K562 (cell line): ENCODE measurements at regions not wholly inside any gene's neighbourhood (a gene's known extent, or its start where the extent isn't known, plus 50 kb on each side); places are given as distances from the start of the nearest gene placed in this dataset.

Source experiments
- C11orf30 ChIP-seq: fragments of 450-650 bp; IDR thresholded peaks from 2 replicates; pipeline ENCODE4 v1.6.1; 2016; ENCODE audit warnings: low read depth, mild to moderate bottlenecking
- DPF2 ChIP-seq: fragments of 450-650 bp; IDR thresholded peaks from 2 replicates; pipeline ENCODE4 v1.6.1; 2016
- EP300 ChIP-seq: IDR thresholded peaks from 2 replicates; pipeline ENCODE4 v1.6.1; 2012; ENCODE audit warnings: low read length, improper control_type of control experiment
- FOS ChIP-seq: IDR thresholded peaks from 3 replicates; pipeline ENCODE4 v1.6.1; 2011; ENCODE audit not compliant: insufficient read length; ENCODE audit errors: extremely low read depth
- FOSL1 ChIP-seq: fragments of 200-800 bp; sonication (Bioruptor generic); conservative IDR thresholded peaks from 2 replicates; pipeline ENCODE4 v1.6.1; 2016; ENCODE audit warnings: missing genetic modification characterization, missing compliant biosample characterization
- HDAC1 ChIP-seq, 2 experiments: fragments of 450-650 bp; IDR thresholded peaks; 2 replicates each; pipeline ENCODE4 v1.6.1; 2016 to 2017; ENCODE audit warnings: inconsistent platforms in 1 of 2, mild to moderate bottlenecking in 1 of 2, moderate library complexity in 1 of 2
- JUN ChIP-seq, 2 experiments: sonication (generic) in 1 of 2; formaldehyde crosslinking in 1 of 2; IDR thresholded peaks; 2 replicates each; pipeline versions ENCODE4 v1.6.1 to v1.8.0; 2012 to 2022; ENCODE audit warnings: borderline replicate concordance in 2 of 2, mild to moderate bottlenecking in 2 of 2, improper control_type of control experiment in 1 of 2, low read depth in 1 of 2, low read length in 1 of 2, missing genetic modification reagents in 1 of 2
- JUNB ChIP-seq: fragments of 450-650 bp; formaldehyde crosslinking; conservative IDR thresholded peaks from 2 replicates; pipeline ENCODE4 v1.4.0; 2020; ENCODE audit warnings: mild to moderate bottlenecking
- JUND ChIP-seq, 2 experiments: IDR thresholded peaks; 2 replicates in 1 of 2; 3 replicates in 1 of 2; pipeline ENCODE4 v1.6.1; 2011; ENCODE audit warnings: borderline replicate concordance in 2 of 2, low read depth in 2 of 2, low read length in 2 of 2, improper control_type of control experiment in 1 of 2, missing biosample characterization in 1 of 2, missing genetic modification characterization in 1 of 2, missing genetic modification reagents in 1 of 2
- MAFF ChIP-seq: IDR thresholded peaks from 2 replicates; pipeline ENCODE4 v1.6.1; 2012; ENCODE audit warnings: low read length, improper control_type of control experiment
- MAFG ChIP-seq: fragments of 450-650 bp; conservative IDR thresholded peaks from 2 replicates; pipeline ENCODE4 v1.6.1; 2016; ENCODE audit warnings: missing genetic modification characterization, missing compliant biosample characterization
- MAFK ChIP-seq: IDR thresholded peaks from 2 replicates; pipeline ENCODE4 v1.6.1; 2011; ENCODE audit warnings: low read length, improper control_type of control experiment
- MEF2D ChIP-seq: conservative IDR thresholded peaks from 2 replicates; pipeline ENCODE4 v1.6.1; 2016; ENCODE audit warnings: low read depth, missing genetic modification characterization, missing compliant biosample characterization
- NCOA2 ChIP-seq, 2 experiments: fragments of 450-650 bp; IDR thresholded peaks; 2 replicates each; pipeline ENCODE4 v1.6.1; 2018; ENCODE audit warnings: mild to moderate bottlenecking in 2 of 2, moderate library complexity in 1 of 2; ENCODE audit not compliant: partially characterized antibody in 2 of 2
- NFE2 ChIP-seq: IDR thresholded peaks from 2 replicates; pipeline ENCODE4 v1.6.1; 2014; ENCODE audit warnings: antibody characterized with exemption, low read depth
- NFE2L1 ChIP-seq: fragments of 450-650 bp; IDR thresholded peaks from 2 replicates; pipeline ENCODE4 v1.6.1; 2016; ENCODE audit warnings: missing genetic modification characterization, low read depth, mild to moderate bottlenecking, missing compliant biosample characterization, moderate library complexity, borderline replicate concordance
- PURB ChIP-seq: sonication (generic); formaldehyde crosslinking; IDR thresholded peaks from 2 replicates; pipeline ENCODE4 v1.9.0; 2021; ENCODE audit warnings: low read depth, mild to moderate bottlenecking, missing genetic modification reagents
- SMARCA4 ChIP-seq: fragments of 450-650 bp; IDR thresholded peaks from 2 replicates; pipeline ENCODE4 v1.6.1; 2016
- SMARCC2 ChIP-seq: fragments of 450-650 bp; IDR thresholded peaks from 2 replicates; pipeline ENCODE4 v1.6.1; 2017; ENCODE audit warnings: antibody characterized with exemption, moderate library complexity, mild to moderate bottlenecking, low read depth
- SMARCE1 ChIP-seq: fragments of 450-650 bp; IDR thresholded peaks from 2 replicates; pipeline ENCODE4 v1.7.1; 2016; ENCODE audit warnings: mild to moderate bottlenecking
- SRSF9 ChIP-seq: fragments of 200-400 bp; formaldehyde crosslinking; IDR thresholded peaks from 2 replicates; pipeline ENCODE4 v1.6.1; 2017; ENCODE audit warnings: low read depth, low read length, borderline replicate concordance
- ZC3H11A ChIP-seq: IDR thresholded peaks from 2 replicates; pipeline ENCODE4 v1.6.1; 2012; ENCODE audit warnings: low read depth, low read length, improper control_type of control experiment
- TF ChIP-seq, protein P1 (sequence below), 2 experiments: fragments of 450-650 bp; IDR thresholded peaks; 2 replicates each; pipeline ENCODE4 v1.6.1; 2016
- TF ChIP-seq, protein P2 (sequence below): IDR thresholded peaks from 2 replicates; pipeline ENCODE4 v1.6.1; 2014; ENCODE audit warnings: antibody characterized with exemption
- TF ChIP-seq, protein P3 (sequence below): sonication (generic); formaldehyde crosslinking; IDR thresholded peaks from 2 replicates; pipeline ENCODE4 v1.9.0; 2022; ENCODE audit warnings: mild to moderate bottlenecking, missing genetic modification reagents
- TF ChIP-seq, protein P4 (sequence below): fragments of 450-650 bp; IDR thresholded peaks from 2 replicates; pipeline ENCODE4 v1.6.1; 2014; ENCODE audit warnings: low read depth, mild to moderate bottlenecking, moderate library complexity, borderline replicate concordance

DNA sequence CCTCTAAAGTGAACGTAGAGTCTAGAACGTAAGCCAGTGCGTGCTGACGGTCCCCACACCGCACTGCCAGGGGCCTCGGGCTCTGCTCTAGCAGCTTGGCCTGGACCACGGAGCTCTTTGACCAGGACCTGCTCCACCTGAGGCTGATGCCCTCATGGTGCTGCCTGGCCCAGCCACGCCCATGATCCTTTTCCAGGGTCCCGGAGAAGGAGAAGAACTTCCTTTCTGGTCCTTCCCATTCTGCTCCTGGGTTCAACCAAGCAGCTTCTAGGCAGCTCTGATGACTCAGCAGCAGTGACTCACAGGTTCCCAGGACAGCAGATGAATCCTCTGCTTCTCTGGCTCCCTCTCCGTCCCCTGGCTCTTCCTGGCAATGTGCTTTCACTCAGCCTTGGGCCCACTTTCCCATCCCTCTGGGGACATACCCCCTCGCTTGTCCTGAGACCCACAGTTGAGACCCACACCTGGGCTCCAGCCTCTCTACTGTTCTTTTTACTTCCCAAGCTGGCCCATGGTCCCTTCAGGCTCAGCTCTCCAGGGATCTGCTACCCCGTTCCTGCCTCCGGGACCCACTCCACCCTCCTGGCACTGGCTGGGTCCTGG lies 246.3 kb upstream of the RAB4A start (continued):
- TF ChIP-seq, protein P1, sequence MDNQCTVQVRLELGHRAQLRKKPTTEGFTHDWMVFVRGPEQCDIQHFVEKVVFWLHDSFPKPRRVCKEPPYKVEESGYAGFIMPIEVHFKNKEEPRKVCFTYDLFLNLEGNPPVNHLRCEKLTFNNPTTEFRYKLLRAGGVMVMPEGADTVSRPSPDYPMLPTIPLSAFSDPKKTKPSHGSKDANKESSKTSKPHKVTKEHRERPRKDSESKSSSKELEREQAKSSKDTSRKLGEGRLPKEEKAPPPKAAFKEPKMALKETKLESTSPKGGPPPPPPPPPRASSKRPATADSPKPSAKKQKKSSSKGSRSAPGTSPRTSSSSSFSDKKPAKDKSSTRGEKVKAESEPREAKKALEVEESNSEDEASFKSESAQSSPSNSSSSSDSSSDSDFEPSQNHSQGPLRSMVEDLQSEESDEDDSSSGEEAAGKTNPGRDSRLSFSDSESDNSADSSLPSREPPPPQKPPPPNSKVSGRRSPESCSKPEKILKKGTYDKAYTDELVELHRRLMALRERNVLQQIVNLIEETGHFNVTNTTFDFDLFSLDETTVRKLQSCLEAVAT (IDR thresholded peaks at IDR 0.05), result peak in 1 of 2 experiments; percentile 49; a peak in 1 of 4 replicates
- TF ChIP-seq MEF2D (no peak), DPF2 (peak; percentile 83), PURB (CRISPR knock-in tag) (no peak), EP300 (0 out of 2 replicates have a peak, but pooled peaks have one; percentile 21), NFE2L1 (tag) (peak; percentile 15; the same call in 1 of the 2 replicates), JUNB (peak; percentile 85), C11orf30 (peak; percentile 96), NCOA2 (IDR thresholded peaks at IDR 0.05; ENCODE audit: partially characterized antibody in 2 of 2) (no peak), SMARCE1 (peak; percentile 78), JUND (IDR thresholded peaks at IDR 0.05; ENCODE audit: borderline replicate concordance, low read depth, low read length) (peak; percentile 95), JUND (tag; IDR thresholded peaks at IDR 0.05; ENCODE audit: borderline replicate concordance, low read depth, low read length) (peak; percentile 96), SMARCC2 (0 out of 2 replicates have a peak, but pooled peaks have one; percentile 53), HDAC1 (IDR thresholded peaks at IDR 0.05) (peak in 1 of 2 experiments; percentile 33; a peak in 1 of 4 replicates), SMARCA4 (peak; percentile 80), NFE2 (peak; percentile 93), ZC3H11A (no peak), MAFF (peak; percentile 86), MAFK (peak; percentile 88), SRSF9 (no peak), FOS (peak; percentile 56), FOSL1 (tag) (peak; percentile 98), MAFG (tag) (peak; percentile 95), JUN (IDR thresholded peaks at IDR 0.05; ENCODE audit: borderline replicate concordance, low read depth, low read length) (peak; percentile 88), JUN (CRISPR knock-in tag; IDR thresholded peaks at IDR 0.05; ENCODE audit: borderline replicate concordance) (no peak)
- TF ChIP-seq, protein P2, sequence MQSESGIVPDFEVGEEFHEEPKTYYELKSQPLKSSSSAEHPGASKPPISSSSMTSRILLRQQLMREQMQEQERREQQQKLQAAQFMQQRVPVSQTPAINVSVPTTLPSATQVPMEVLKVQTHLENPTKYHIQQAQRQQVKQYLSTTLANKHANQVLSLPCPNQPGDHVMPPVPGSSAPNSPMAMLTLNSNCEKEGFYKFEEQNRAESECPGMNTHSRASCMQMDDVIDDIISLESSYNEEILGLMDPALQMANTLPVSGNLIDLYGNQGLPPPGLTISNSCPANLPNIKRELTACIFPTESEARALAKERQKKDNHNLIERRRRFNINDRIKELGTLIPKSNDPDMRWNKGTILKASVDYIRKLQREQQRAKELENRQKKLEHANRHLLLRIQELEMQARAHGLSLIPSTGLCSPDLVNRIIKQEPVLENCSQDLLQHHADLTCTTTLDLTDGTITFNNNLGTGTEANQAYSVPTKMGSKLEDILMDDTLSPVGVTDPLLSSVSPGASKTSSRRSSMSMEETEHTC, result no peak
- TF ChIP-seq, protein P3, sequence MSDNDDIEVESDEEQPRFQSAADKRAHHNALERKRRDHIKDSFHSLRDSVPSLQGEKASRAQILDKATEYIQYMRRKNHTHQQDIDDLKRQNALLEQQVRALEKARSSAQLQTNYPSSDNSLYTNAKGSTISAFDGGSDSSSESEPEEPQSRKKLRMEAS (CRISPR knock-in tag), result peak; percentile 22; the same call in 1 of the 2 replicates
- TF ChIP-seq, protein P4, sequence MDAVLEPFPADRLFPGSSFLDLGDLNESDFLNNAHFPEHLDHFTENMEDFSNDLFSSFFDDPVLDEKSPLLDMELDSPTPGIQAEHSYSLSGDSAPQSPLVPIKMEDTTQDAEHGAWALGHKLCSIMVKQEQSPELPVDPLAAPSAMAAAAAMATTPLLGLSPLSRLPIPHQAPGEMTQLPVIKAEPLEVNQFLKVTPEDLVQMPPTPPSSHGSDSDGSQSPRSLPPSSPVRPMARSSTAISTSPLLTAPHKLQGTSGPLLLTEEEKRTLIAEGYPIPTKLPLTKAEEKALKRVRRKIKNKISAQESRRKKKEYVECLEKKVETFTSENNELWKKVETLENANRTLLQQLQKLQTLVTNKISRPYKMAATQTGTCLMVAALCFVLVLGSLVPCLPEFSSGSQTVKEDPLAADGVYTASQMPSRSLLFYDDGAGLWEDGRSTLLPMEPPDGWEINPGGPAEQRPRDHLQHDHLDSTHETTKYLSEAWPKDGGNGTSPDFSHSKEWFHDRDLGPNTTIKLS, result peak; percentile 35; the same call in 1 of the 2 replicates
